ENCODE measurements at regions not wholly inside any gene's neighbourhood (a gene's known extent, or its start where the extent isn't known, plus 50 kb on each side); places are given as distances from the start of the nearest gene placed in this dataset.
A peak's percentile ranks its signal among the peaks of the same experiment; 100 is the strongest.

GRCh38 chrX:126886997-126887396, 67.5 kb downstream of the PRR32 start (continued):
- TF ChIP-seq ZNF747 (tag by site-specific recombination; IDR thresholded peaks at IDR 0.05), result no peak
- no peak for TF ChIP-seq ZNF292 (tag by site-specific recombination; IDR thresholded peaks at IDR 0.05; ENCODE audit: borderline replicate concordance, low read depth)
- no peak for TF ChIP-seq ZNF248 (tag by site-specific recombination; IDR thresholded peaks at IDR 0.05)
- TF ChIP-seq ZNF670 (tag by site-specific recombination; IDR thresholded peaks at IDR 0.05; ENCODE audit: low read depth), result no peak
- TF ChIP-seq ZFP37 (tag by site-specific recombination; IDR thresholded peaks at IDR 0.05), result no peak
- TF ChIP-seq ZNF10 (tag by site-specific recombination; IDR thresholded peaks at IDR 0.05), result no peak
- TF ChIP-seq ZBTB1 (tag by site-specific recombination; IDR thresholded peaks at IDR 0.05), result 0 out of 2 replicates have a peak, but pooled peaks have one; percentile 35
- TF ChIP-seq ZNF707 (tag by site-specific recombination; IDR thresholded peaks at IDR 0.05), result no peak
- TF ChIP-seq PBX3 (CRISPR knock-in tag; IDR thresholded peaks at IDR 0.05), result no peak
- TF ChIP-seq BCL6B (tag by site-specific recombination; IDR thresholded peaks at IDR 0.05), result no peak
- no peak for TF ChIP-seq ZNF302 (tag by site-specific recombination; IDR thresholded peaks at IDR 0.05; ENCODE audit: low read depth)
- TF ChIP-seq ZNF626 (tag by site-specific recombination; IDR thresholded peaks at IDR 0.05), result no peak
- TF ChIP-seq ZNF223 (tag by site-specific recombination; IDR thresholded peaks at IDR 0.05), result no peak
- TF ChIP-seq ZNF157 (tag by site-specific recombination; IDR thresholded peaks at IDR 0.05), result no peak
- TF ChIP-seq ZNF155 (tag by site-specific recombination; IDR thresholded peaks at IDR 0.05), result no peak
- no peak for TF ChIP-seq ZNF132 (tag by site-specific recombination; IDR thresholded peaks at IDR 0.05; ENCODE audit: borderline replicate concordance)
- TF ChIP-seq ZNF266 (tag by site-specific recombination; IDR thresholded peaks at IDR 0.05; ENCODE audit: low read depth), result 0 out of 2 replicates have a peak, but pooled peaks have one; percentile 48
- TF ChIP-seq KLF9 (tag by site-specific recombination; IDR thresholded peaks at IDR 0.05; ENCODE audit: low read depth), result no peak
- TF ChIP-seq ZSCAN4 (tag by site-specific recombination; IDR thresholded peaks at IDR 0.05), result no peak
- TF ChIP-seq BCL11B (tag by site-specific recombination; IDR thresholded peaks at IDR 0.05; ENCODE audit: low read depth), result no peak
- no peak for TF ChIP-seq MZF1 (tag by site-specific recombination; IDR thresholded peaks at IDR 0.05; ENCODE audit: borderline replicate concordance)
- TF ChIP-seq ZNF239 (tag by site-specific recombination; IDR thresholded peaks at IDR 0.05), result no peak
- no peak for TF ChIP-seq ZNF843 (tag by site-specific recombination; IDR thresholded peaks at IDR 0.05)
- TF ChIP-seq ZNF629 (tag by site-specific recombination; IDR thresholded peaks at IDR 0.05), result 0 out of 2 replicates have a peak, but pooled peaks have one; percentile 14
- no peak for TF ChIP-seq ZNF112 (tag by site-specific recombination; IDR thresholded peaks at IDR 0.05)
- TF ChIP-seq KLF7 (tag by site-specific recombination; IDR thresholded peaks at IDR 0.05; ENCODE audit: borderline replicate concordance), result no peak
- TF ChIP-seq MYNN (tag by site-specific recombination; IDR thresholded peaks at IDR 0.05; ENCODE audit: borderline replicate concordance), result no peak
- no peak for TF ChIP-seq TRIM28 (IDR thresholded peaks at IDR 0.05; ENCODE audit: borderline replicate concordance, low read length)
- TF ChIP-seq SP2 (tag by site-specific recombination; IDR thresholded peaks at IDR 0.05), result no peak
- no peak for TF ChIP-seq MEIS1 (CRISPR knock-in tag; IDR thresholded peaks at IDR 0.05; ENCODE audit: borderline replicate concordance)
- no peak for TF ChIP-seq ZNF174 (tag by site-specific recombination; IDR thresholded peaks at IDR 0.05)
- no peak for TF ChIP-seq PRDM6 (tag by site-specific recombination; IDR thresholded peaks at IDR 0.05)
- TF ChIP-seq OSR2 (tag by site-specific recombination; IDR thresholded peaks at IDR 0.05), result no peak
- no peak for TF ChIP-seq ELK4 (IDR thresholded peaks at IDR 0.05; ENCODE audit: borderline replicate concordance, low read depth, low read length)
- no peak for TF ChIP-seq ZNF513 (tag by site-specific recombination; IDR thresholded peaks at IDR 0.05)

Data from HEK293 (cell line).